Lung (tissue), 11 donors: ENCODE measurements at regions not wholly inside any gene's neighbourhood (a gene's known extent, or its start where the extent isn't known, plus 50 kb on each side); places are given as distances from the start of the nearest gene placed in this dataset.

Source experiments
- ATAC-seq: fragments of 200-7000 bp; cut with Tn5 transposase; one replicate; pipeline ENCODE4 v1.9.1; 2020; ENCODE audit warnings: moderate number of reproducible peaks; ENCODE audit not compliant: insufficient read depth, low FRiP score
- DNase-seq, 3 donors: peaks; one replicate each; pipeline ENCODE4 v3.0.0-alpha.2; 2013 to 2017
- H3K27ac ChIP-seq, 2 donors: one replicate each; pipeline ENCODE4 v1.5.1; 2013; ENCODE audit warnings: mild to moderate bottlenecking in 2 of 2, moderate library complexity in 2 of 2, control low read depth in 1 of 2, inconsistent platforms in 1 of 2, low read depth in 1 of 2, low read length in 1 of 2
- H3K27me3 ChIP-seq, 3 donors: one replicate each; pipeline ENCODE4 v1.5.1; 2013; ENCODE audit warnings: low read length in 2 of 3; ENCODE audit not compliant: control insufficient read depth in 3 of 3, insufficient read depth in 3 of 3
- H3K36me3 ChIP-seq, 4 donors: one replicate each; pipeline ENCODE4 v1.5.1; 2013; ENCODE audit warnings: low read length in 4 of 4, mild to moderate bottlenecking in 1 of 4, moderate library complexity in 1 of 4; ENCODE audit not compliant: control insufficient read depth in 4 of 4, insufficient read depth in 4 of 4
- H3K4me1 ChIP-seq, 5 donors: one replicate each; pipeline ENCODE4 v1.5.1; 2013; ENCODE audit warnings: low read length in 5 of 5, mild to moderate bottlenecking in 2 of 5, moderate library complexity in 1 of 5; ENCODE audit not compliant: control insufficient read depth in 5 of 5, insufficient read depth in 5 of 5
- H3K4me3 ChIP-seq: one replicate; pipeline ENCODE4 v1.5.1; 2013; ENCODE audit warnings: mild to moderate bottlenecking, control low read depth, moderate library complexity
- H3K9ac ChIP-seq, 2 donors: one replicate each; pipeline ENCODE4 v1.5.1; 2013; ENCODE audit warnings: low read length in 2 of 2, control low read depth in 1 of 2; ENCODE audit not compliant: insufficient read depth in 1 of 2
- H3K9me3 ChIP-seq, 4 donors: one replicate each; pipeline ENCODE4 v1.5.1; 2013; ENCODE audit warnings: low read length in 3 of 4, mild to moderate bottlenecking in 1 of 4, moderate library complexity in 1 of 4; ENCODE audit not compliant: control insufficient read depth in 4 of 4, insufficient read depth in 3 of 4
- CTCF ChIP-seq: IDR thresholded peaks from 2 replicates; pipeline ENCODE4 v1.5.1; 2012; ENCODE audit warnings: mild to moderate bottlenecking; ENCODE audit errors: control extremely low read depth, extremely low read depth
- WGBS, 2 donors: extraction: QIAGEN DNeasy Blood & Tissue Kit; methylation state at CpG; one replicate each; pipeline ENCODE4 v1.1.7; 2013; 5-methylcytosine and 5-hydroxymethylcytosine counted together
- donor health status: control.
- donor health status: control.
- donor health status: Bipolar disorder and iron deficiency.
- donor health status: healthy.
- donor health status: DM: yes; HTN: yes; CAD: no.

GRCh38 chr7:131795400-131795799 is 239.0 kb upstream of the PODXL start:
- Histone ChIP-seq H3K4me3 (no peak overlapping the region), H3K9me3 (no peaks in the 10 kb centered on the region), H3K36me3 (no peaks in the 10 kb centered on the region), H3K9ac (no peak overlapping the region), H3K27ac (no peak overlapping the region), H3K4me1 (no peaks in the 10 kb centered on the region), H3K27me3 (no peaks in the 10 kb centered on the region)
- WGBS, 2 donors = 89 to 92% methylated on average over 10 of the region's 10 CpGs
- DNase-seq (no peak), ATAC-seq (no peak)
- TF ChIP-seq CTCF = no peak

- no peaks in the 10 kb centered on the region for H3K36me3 ChIP-seq
- no peaks in the 10 kb centered on the region for H3K9me3 ChIP-seq
- no peak overlapping the region for H3K9ac ChIP-seq
- no peak overlapping the region for H3K4me3 ChIP-seq
- DNase-seq (no peak), ATAC-seq (no peak)
- H3K4me1 ChIP-seq = no peaks in the 10 kb centered on the region
- H3K27me3 ChIP-seq = no peaks in the 10 kb centered on the region
- no peak overlapping the region for H3K27ac ChIP-seq
- no peak for TF ChIP-seq CTCF
- WGBS, 2 donors = 78 to 86% methylated on average over 3 of the region's 3 CpGs
These were observed 235.9 kb upstream of the PODXL start for GRCh38 chr7:131792311-131792710.

GRCh38 chr7:131787101-131787500 is 230.7 kb upstream of the PODXL start:
- 56 to 92% methylated on average over 1 of the region's 1 CpG for WGBS, 2 donors
- H3K9me3 ChIP-seq = peaks cover 0 to 5% (median 0%) of the 10 kb centered on the region in 4 donors
- no peak overlapping the region for H3K9ac ChIP-seq
- no peak overlapping the region for H3K27ac ChIP-seq
- H3K27me3 ChIP-seq = no peaks in the 10 kb centered on the region
- H3K36me3 ChIP-seq = no peaks in the 10 kb centered on the region
- DNase-seq (no peak), ATAC-seq (no peak)
- no peak overlapping the region for H3K4me3 ChIP-seq
- no peaks in the 10 kb centered on the region for H3K4me1 ChIP-seq
- TF ChIP-seq CTCF = no peak

GRCh38 chr7:131786204-131786603 is 229.8 kb upstream of the PODXL start:
- Histone ChIP-seq H3K4me3 (no peak overlapping the region), H3K27ac (no peak overlapping the region), H3K27me3 (peaks cover 0 to under 1% (median 0%) of the 10 kb centered on the region in 3 donors), H3K36me3 (no peaks in the 10 kb centered on the region), H3K4me1 (no peaks in the 10 kb centered on the region), H3K9ac (no peak overlapping the region), H3K9me3 (peaks cover 0 to 5% (median 0%) of the 10 kb centered on the region in 4 donors)
- DNase-seq (no peak), ATAC-seq (no peak)
- 44 to 69% methylated on average over 2 of the region's 2 CpGs for WGBS, 2 donors
- TF ChIP-seq CTCF = no peak
